HEK293 (cell line): ENCODE measurements at regions not wholly inside any gene's neighbourhood (a gene's known extent, or its start where the extent isn't known, plus 50 kb on each side); places are given as distances from the start of the nearest gene placed in this dataset.

ENCODE experiments used
- CTCF ChIA-PET: fragments of 350-600 bp; formaldehyde crosslinking; extraction: SDS; loops from one replicate; lab custom pipeline; 2021; ENCODE audit warnings: antibody characterized with exemption; lab: Yijun Ruan, JAX
- POLR2A ChIA-PET: fragments of 300-600 bp; formaldehyde crosslinking; extraction: SDS; loops from one replicate; lab custom pipeline; 2020; ENCODE audit warnings: antibody characterized with exemption, inconsistent platforms; lab: Yijun Ruan, JAX
- H3K27ac ChIP-seq: fragments of 200-500 bp; sonication (Bioruptor generic); 2 replicates; pipeline ENCODE4 v1.5.1; 2014; ENCODE audit warnings: low read depth, low read length, control low read depth, inconsistent platforms; ENCODE audit errors: extremely low read depth
- H3K36me3 ChIP-seq, 2 experiments: fragments of 200-500 bp in 1 of 2; sonication (Bioruptor generic) in 1 of 2; 1 replicate in 1 of 2; 2 replicates in 1 of 2; pipeline ENCODE4 v1.5.1; 2014 to 2017; ENCODE audit warnings: inconsistent platforms in 2 of 2, low read length in 2 of 2; ENCODE audit not compliant: control insufficient read depth in 2 of 2, insufficient read depth in 1 of 2
- H3K4me1 ChIP-seq: fragments of 200-500 bp; sonication (Bioruptor generic); 2 replicates; pipeline ENCODE4 v1.5.1; 2014; ENCODE audit warnings: mild to moderate bottlenecking, low read length, inconsistent platforms; ENCODE audit not compliant: control insufficient read depth, insufficient read depth
- H3K4me3 ChIP-seq: 2 replicates; pipeline ENCODE4 v1.5.1; 2011; ENCODE audit warnings: low read depth, mild to moderate bottlenecking, control low read depth, low read length, moderate library complexity
- H3K9me3 ChIP-seq: fragments of 200-500 bp; sonication (Bioruptor generic); 2 replicates; pipeline ENCODE4 v1.5.1; 2014; ENCODE audit warnings: low read depth, low read length, inconsistent platforms; ENCODE audit not compliant: control insufficient read depth, insufficient read depth
- EGR2 ChIP-seq: fragments of 450-650 bp; formaldehyde crosslinking; IDR thresholded peaks from 2 replicates; pipeline ENCODE4 v1.5.1; 2016; ENCODE audit warnings: low read depth, missing biosample characterization, missing genetic modification characterization
- HOXA7 ChIP-seq: sonication (generic); formaldehyde crosslinking; IDR thresholded peaks from 2 replicates; pipeline ENCODE4 v1.8.1; 2022; ENCODE audit warnings: missing genetic modification reagents, borderline replicate concordance
- SCRT2 ChIP-seq: fragments of 450-650 bp; formaldehyde crosslinking; IDR thresholded peaks from 2 replicates; pipeline ENCODE4 v1.5.1; 2016; ENCODE audit warnings: missing biosample characterization, missing genetic modification characterization
- ZBTB11 ChIP-seq: fragments of 450-650 bp; formaldehyde crosslinking; conservative IDR thresholded peaks from 2 replicates; pipeline ENCODE4 v1.5.1; 2016; ENCODE audit warnings: low read depth, missing biosample characterization, missing genetic modification characterization
- ZBTB44 ChIP-seq: fragments of 450-650 bp; IDR thresholded peaks from 2 replicates; pipeline ENCODE4 v1.5.1; 2018; ENCODE audit warnings: missing biosample characterization, mild to moderate bottlenecking, missing genetic modification characterization
- ZFP41 ChIP-seq: fragments of 450-650 bp; formaldehyde crosslinking; IDR thresholded peaks from 2 replicates; pipeline ENCODE4 v1.5.1; 2016; ENCODE audit warnings: missing biosample characterization, missing genetic modification characterization, borderline replicate concordance
- ZNF174 ChIP-seq: fragments of 450-650 bp; formaldehyde crosslinking; IDR thresholded peaks from 2 replicates; pipeline ENCODE4 v1.5.0; 2017; ENCODE audit warnings: missing biosample characterization, mild to moderate bottlenecking, missing genetic modification characterization
- ZNF175 ChIP-seq: fragments of 450-650 bp; formaldehyde crosslinking; IDR thresholded peaks from 2 replicates; pipeline ENCODE4 v1.5.1; 2016; ENCODE audit warnings: missing biosample characterization, missing genetic modification characterization
- ZNF202 ChIP-seq: fragments of 450-650 bp; formaldehyde crosslinking; IDR thresholded peaks from 2 replicates; pipeline ENCODE4 v1.5.1; 2016; ENCODE audit warnings: missing biosample characterization, missing genetic modification characterization, borderline replicate concordance
- ZNF24 ChIP-seq: fragments of 450-650 bp; formaldehyde crosslinking; IDR thresholded peaks from 2 replicates; pipeline ENCODE4 v1.5.1; 2016; ENCODE audit warnings: missing biosample characterization, missing genetic modification characterization
- ZNF366 ChIP-seq: fragments of 450-650 bp; formaldehyde crosslinking; conservative IDR thresholded peaks from 2 replicates; pipeline ENCODE4 v1.5.1; 2016; ENCODE audit warnings: missing biosample characterization, missing genetic modification characterization
- ZNF600 ChIP-seq: fragments of 450-650 bp; formaldehyde crosslinking; IDR thresholded peaks from 2 replicates; pipeline ENCODE4 v1.5.1; 2016; ENCODE audit warnings: missing biosample characterization, missing genetic modification characterization
- ZNF621 ChIP-seq: fragments of 450-650 bp; formaldehyde crosslinking; IDR thresholded peaks from 2 replicates; pipeline ENCODE4 v1.5.1; 2017; ENCODE audit warnings: missing biosample characterization, missing genetic modification characterization
- ZNF677 ChIP-seq: fragments of 450-650 bp; IDR thresholded peaks from 2 replicates; pipeline ENCODE4 v1.5.0; 2018; ENCODE audit warnings: missing biosample characterization, mild to moderate bottlenecking, missing genetic modification characterization, moderate library complexity
- ZNF76 ChIP-seq: fragments of 450-650 bp; formaldehyde crosslinking; IDR thresholded peaks from 2 replicates; pipeline ENCODE4; 2016; ENCODE audit warnings: low read depth, missing biosample characterization, missing genetic modification characterization, borderline replicate concordance
- TF ChIP-seq, protein P1 (sequence below): fragments of 450-650 bp; formaldehyde crosslinking; IDR thresholded peaks from 2 replicates; pipeline ENCODE4 v1.5.1; 2016; ENCODE audit warnings: missing biosample characterization, missing genetic modification characterization
- TF ChIP-seq, protein P2 (sequence below): fragments of 450-650 bp; formaldehyde crosslinking; IDR thresholded peaks from 2 replicates; pipeline ENCODE4 v1.5.1; 2016; ENCODE audit warnings: missing biosample characterization, missing genetic modification characterization
- TF ChIP-seq, protein P3 (sequence below): fragments of 450-650 bp; formaldehyde crosslinking; IDR thresholded peaks from 2 replicates; pipeline ENCODE4 v1.5.1; 2016; ENCODE audit warnings: missing biosample characterization, missing genetic modification characterization
- TF ChIP-seq, protein P4 (sequence below): fragments of 450-650 bp; formaldehyde crosslinking; IDR thresholded peaks from 2 replicates; pipeline ENCODE4 v1.5.1; 2016; ENCODE audit warnings: missing biosample characterization, missing genetic modification characterization
- TF ChIP-seq, protein P5 (sequence below): fragments of 450-650 bp; formaldehyde crosslinking; IDR thresholded peaks from 2 replicates; pipeline ENCODE4 v1.5.1; 2016; ENCODE audit warnings: missing biosample characterization, missing genetic modification characterization

DNA sequence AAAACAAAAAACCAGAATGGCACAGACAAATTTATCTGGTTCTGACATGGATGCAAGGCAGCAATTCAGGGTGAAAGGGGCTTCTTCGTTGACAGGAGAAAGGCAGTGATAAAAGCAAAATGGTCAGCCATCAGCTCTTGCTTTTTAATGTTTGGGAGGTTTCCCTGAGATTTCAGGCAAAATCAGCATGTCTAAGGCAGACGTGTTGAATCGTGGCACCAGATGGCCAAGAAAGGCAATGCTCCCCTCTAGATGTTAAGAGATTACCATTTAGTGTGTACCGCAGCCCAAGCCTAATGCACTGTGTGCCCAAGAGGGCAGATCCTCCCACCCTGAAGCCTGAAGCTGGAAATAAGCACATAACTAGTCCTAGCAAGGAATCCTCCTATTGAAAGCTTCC is 88.8 kb upstream of the GALNT18 start:
- ChIA-PET POLR2A (no interaction called here), CTCF (interaction anchor here (0.5 to 2.5 kb wide), 2 partner anchors 77 to 335 kb away, joined by 3 to 6 read pairs; no protein-coding TSS in a partner anchor)
- Histone ChIP-seq H3K4me3 (no peak overlapping the region), H3K27ac (no peak overlapping the region), H3K36me3 (no peaks in the 10 kb centered on the region), H3K4me1 (no peaks in the 10 kb centered on the region), H3K9me3 (no peaks in the 10 kb centered on the region)
- no peak for TF ChIP-seq ZNF202 (tag by site-specific recombination)
- no peak for TF ChIP-seq ZNF600
- no peak for TF ChIP-seq ZNF366
- TF ChIP-seq, protein P1, sequence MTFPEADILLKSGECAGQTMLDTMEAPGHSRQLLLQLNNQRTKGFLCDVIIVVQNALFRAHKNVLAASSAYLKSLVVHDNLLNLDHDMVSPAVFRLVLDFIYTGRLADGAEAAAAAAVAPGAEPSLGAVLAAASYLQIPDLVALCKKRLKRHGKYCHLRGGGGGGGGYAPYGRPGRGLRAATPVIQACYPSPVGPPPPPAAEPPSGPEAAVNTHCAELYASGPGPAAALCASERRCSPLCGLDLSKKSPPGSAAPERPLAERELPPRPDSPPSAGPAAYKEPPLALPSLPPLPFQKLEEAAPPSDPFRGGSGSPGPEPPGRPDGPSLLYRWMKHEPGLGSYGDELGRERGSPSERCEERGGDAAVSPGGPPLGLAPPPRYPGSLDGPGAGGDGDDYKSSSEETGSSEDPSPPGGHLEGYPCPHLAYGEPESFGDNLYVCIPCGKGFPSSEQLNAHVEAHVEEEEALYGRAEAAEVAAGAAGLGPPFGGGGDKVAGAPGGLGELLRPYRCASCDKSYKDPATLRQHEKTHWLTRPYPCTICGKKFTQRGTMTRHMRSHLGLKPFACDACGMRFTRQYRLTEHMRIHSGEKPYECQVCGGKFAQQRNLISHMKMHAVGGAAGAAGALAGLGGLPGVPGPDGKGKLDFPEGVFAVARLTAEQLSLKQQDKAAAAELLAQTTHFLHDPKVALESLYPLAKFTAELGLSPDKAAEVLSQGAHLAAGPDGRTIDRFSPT (tag by site-specific recombination) = no peak
- TF ChIP-seq, protein P2, sequence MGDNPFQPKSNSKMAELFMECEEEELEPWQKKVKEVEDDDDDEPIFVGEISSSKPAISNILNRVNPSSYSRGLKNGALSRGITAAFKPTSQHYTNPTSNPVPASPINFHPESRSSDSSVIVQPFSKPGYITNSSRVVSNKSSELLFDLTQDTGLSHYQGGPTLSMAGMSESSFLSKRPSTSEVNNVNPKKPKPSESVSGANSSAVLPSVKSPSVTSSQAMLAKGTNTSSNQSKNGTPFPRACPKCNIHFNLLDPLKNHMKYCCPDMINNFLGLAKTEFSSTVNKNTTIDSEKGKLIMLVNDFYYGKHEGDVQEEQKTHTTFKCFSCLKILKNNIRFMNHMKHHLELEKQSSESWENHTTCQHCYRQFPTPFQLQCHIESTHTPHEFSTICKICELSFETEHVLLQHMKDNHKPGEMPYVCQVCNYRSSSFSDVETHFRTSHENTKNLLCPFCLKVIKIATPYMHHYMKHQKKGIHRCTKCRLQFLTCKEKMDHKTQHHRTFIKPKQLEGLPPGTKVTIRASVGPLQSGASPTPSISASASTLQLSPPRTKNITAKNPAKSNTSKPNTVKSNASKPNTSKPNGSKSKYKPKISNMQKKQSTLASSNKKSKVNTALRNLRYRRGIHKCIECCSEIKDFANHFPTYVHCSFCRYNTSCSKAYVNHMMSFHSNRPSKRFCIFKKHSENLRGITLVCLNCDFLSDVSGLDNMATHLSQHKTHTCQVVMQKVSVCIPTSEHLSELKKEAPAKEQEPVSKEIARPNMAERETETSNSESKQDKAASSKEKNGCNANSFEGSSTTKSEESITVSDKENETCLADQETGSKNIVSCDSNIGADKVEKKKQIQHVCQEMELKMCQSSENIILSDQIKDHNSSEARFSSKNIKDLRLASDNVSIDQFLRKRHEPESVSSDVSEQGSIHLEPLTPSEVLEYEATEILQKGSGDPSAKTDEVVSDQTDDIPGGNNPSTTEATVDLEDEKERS = no peak
- no peak for TF ChIP-seq HOXA7 (CRISPR knock-in tag)
- TF ChIP-seq, protein P3, sequence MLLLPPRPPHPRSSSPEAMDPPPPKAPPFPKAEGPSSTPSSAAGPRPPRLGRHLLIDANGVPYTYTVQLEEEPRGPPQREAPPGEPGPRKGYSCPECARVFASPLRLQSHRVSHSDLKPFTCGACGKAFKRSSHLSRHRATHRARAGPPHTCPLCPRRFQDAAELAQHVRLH (tag by site-specific recombination) = no peak
- no peak for TF ChIP-seq ZFP41 (tag by site-specific recombination)
- TF ChIP-seq, protein P4, sequence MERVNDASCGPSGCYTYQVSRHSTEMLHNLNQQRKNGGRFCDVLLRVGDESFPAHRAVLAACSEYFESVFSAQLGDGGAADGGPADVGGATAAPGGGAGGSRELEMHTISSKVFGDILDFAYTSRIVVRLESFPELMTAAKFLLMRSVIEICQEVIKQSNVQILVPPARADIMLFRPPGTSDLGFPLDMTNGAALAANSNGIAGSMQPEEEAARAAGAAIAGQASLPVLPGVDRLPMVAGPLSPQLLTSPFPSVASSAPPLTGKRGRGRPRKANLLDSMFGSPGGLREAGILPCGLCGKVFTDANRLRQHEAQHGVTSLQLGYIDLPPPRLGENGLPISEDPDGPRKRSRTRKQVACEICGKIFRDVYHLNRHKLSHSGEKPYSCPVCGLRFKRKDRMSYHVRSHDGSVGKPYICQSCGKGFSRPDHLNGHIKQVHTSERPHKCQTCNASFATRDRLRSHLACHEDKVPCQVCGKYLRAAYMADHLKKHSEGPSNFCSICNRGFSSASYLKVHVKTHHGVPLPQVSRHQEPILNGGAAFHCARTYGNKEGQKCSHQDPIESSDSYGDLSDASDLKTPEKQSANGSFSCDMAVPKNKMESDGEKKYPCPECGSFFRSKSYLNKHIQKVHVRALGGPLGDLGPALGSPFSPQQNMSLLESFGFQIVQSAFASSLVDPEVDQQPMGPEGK (tag by site-specific recombination) = no peak
- TF ChIP-seq ZBTB11 (tag by site-specific recombination) = no peak
- no peak for TF ChIP-seq ZNF24 (tag by site-specific recombination)
- no peak for TF ChIP-seq SCRT2 (tag by site-specific recombination)
- no peak for TF ChIP-seq ZNF677 (tag by site-specific recombination)
- no peak for TF ChIP-seq ZNF76 (tag by site-specific recombination)
- no peak for TF ChIP-seq ZNF174 (tag by site-specific recombination)
- TF ChIP-seq ZNF175 = no peak
- no peak for TF ChIP-seq EGR2
- no peak for TF ChIP-seq ZBTB44 (tag by site-specific recombination)
- TF ChIP-seq, protein P5, sequence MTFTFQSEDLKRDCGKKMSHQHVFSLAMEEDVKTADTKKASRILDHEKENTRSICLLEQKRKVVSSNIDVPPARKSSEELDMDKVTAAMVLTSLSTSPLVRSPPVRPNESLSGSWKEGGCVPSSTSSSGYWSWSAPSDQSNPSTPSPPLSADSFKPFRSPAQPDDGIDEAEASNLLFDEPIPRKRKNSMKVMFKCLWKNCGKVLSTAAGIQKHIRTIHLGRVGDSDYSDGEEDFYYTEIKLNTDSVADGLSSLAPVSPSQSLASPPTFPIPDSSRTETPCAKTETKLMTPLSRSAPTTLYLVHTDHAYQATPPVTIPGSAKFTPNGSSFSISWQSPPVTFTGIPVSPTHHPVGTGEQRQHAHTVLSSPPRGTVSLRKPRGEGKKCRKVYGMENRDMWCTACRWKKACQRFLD = no peak
- TF ChIP-seq ZNF621 (tag by site-specific recombination) = no peak
- TF ChIP-seq, all 188 proteins: peak for 0
